HG03354 (cell line): ENCODE measurements at regions not wholly inside any gene's neighbourhood (a gene's known extent, or its start where the extent isn't known, plus 50 kb on each side); places are given as distances from the start of the nearest gene placed in this dataset.

Source experiments
- ATAC-seq: cut with Tn5 transposase; IDR thresholded peaks from one replicate; pipeline ENCODE4 v1.9.1; 2021; ENCODE audit warnings: mild to moderate bottlenecking; ENCODE audit not compliant: unreplicated experiment, poor library complexity, severe bottlenecking

GRCh38 chr4:119728692-119729593 is 100.3 kb upstream of the PDE5A start:
- ATAC-seq: no peak

DNA sequence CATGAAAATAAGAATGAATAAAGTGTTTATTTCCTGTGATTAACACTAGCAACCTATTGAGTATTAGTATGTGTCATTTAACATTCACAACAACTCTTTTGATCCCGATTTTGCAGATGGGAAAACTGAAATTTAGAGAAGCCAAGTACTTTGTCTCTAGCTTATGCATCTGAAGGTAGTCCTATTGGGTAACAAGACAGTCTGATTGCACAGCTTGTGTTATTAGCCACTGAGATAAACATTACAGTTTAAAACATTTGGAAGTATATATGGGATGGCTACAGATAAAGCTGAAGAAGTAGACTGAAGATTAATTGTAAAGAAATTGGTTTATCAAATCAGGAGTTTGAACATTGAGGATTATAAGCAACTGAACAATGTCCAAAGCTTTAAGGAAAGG is 99.6 kb upstream of the PDE5A start:
- ATAC-seq: no peak

GRCh38 chr4:119726505-119726904 is 97.9 kb upstream of the PDE5A start:
- no peak for ATAC-seq

DNA sequence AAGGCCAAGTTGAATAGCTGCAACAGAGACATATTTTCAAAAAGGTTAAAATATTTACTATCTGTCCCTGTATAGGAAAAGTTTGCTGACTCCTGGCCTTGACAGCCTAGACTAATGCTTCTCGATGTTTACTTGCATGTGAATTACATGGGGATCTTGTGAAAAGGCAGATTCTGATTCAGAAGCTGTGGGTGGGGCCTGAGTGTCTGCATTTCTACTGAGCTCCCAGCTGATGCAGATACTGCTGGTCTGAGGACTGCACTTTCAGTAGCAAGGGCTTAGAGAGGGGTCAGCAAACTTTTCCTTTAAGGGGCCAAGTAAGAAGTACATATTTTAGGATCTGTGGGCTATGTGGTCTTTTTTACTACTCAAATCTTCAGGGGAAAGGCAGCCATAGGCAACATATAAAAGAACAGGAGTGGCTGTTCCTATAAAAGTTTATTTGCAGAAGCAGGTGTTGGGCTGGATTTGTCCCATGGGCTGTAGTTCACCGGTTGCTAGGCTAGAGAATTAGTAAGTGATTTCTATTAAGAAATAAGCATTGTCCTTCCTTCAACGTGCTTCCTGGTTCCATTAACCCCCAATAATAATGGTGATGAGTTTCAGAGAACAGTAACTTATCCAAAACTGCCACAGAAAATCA is 97.2 kb upstream of the PDE5A start:
- no peak for ATAC-seq

DNA sequence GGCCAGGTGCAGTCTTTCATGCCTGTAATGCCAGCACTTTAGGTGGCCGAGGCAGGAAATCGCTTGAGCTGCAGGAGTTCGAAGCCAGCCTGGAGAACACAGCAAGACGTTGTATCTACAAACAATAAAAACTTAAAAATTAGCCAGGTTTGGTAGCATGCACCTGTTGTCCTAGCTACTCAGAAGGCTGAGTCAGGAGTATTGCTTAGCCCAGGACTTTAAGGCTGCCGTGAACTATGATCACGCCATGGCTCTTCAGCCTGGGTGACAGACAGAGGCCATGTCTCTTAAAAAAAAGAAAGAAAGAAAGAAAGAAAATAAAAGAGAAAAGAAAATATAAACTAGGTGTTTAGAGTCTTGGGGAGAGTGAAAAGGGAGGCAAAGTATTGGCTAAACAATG is 96.4 kb upstream of the PDE5A start:
- no peak for ATAC-seq

DNA sequence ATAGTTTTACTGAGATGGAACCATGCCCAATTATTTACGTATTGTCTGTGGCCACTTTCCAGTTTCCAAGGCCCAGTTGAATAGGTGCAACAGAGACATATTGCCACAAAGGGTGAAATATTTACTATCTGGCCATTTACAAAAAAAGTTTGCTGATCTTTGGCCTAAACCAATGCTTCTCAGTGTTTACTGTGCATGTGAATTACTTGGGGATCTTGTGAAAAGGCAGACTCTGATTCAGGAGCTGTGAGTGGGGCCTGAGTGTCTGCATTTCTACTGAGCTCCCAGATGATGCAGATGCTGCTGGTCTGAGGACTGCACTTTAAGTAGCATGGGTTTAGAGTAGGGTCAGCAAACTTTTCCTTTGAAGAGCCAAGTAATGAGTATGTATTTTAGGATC is 94.1 kb upstream of the PDE5A start:
- ATAC-seq: no peak

DNA sequence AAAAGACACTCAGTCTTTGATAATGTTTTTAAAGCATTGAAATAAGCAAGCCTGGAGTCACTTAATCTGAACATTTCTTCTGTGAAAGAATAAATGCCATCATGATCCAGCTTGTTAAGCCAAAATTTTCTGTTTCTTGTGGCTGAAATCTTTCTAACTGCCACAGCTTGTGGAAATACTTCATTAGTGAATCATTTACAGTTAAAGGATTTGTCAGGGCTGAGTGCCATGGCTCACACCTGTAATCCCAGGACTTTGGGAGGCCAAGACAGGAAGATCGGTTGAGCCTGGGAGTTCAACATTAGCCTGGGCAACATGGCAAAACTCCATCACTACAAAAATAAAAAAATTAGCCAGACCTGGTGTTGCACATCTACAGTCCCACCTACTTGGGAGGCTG is 93.3 kb upstream of the PDE5A start:
- ATAC-seq: no peak

GRCh38 chr4:119715490-119716445 is 87.2 kb upstream of the PDE5A start:
- no peak for ATAC-seq

DNA sequence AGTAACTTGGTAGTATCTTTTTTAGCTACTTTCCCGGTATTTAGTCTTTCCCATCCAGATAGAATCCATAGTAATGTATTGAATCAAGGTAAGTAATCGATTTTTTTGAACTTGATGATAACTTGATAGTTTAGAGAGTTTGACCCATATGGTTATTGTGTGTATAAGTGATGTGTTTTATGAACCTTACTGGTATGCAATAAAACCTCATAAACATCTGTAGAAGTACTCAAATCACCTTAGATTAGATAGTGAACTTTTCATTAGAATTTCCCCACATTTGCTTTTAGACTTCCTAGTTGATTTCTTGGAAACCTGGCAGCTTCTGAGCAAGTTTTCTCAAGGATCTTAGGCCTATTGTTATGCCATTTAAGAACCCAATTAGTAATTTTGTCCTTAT is 80.8 kb upstream of the PDE5A start:
- no peak for ATAC-seq

DNA sequence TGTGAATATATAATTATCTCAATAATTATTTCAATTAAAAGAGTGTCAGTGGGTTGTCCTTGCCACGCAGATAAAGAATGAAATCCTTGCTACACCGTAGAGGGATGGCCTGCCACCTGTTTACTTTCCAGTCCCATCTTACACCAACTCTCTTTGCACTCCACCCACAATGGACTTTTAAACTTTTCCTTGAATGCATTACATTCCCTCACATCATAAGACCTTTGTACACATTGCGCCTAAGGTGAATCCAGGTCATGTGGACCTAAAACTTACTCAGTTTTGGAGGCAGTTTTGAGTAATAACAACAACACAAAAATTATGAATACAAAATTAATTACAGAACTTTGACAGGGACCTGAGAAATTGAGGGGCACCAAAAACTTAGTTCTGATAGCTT is 78.7 kb upstream of the PDE5A start:
- no peak for ATAC-seq

DNA sequence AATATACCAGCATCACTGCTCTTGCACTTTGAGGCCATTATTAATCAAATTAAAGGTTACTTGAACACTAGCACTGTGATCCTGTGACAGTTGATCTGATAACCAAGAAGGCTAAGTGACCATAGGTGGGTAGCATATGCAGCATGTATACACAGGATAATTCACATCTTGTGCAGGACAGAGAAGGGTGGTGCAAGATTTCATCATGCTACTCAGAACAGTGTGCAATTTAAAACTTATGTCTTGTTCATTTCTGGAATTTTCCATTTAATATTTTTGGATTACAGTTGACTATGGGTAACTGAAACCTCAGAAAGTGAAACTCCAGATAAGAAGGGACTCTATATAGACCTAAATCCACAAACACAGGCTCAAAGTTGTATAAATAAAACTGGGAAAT is 78.2 kb upstream of the PDE5A start:
- no peak for ATAC-seq

- peak; percentile 41 for ATAC-seq
These were observed 69.3 kb upstream of the PDE5A start for GRCh38 chr4:119697887-119698393.

- ATAC-seq: no peak
These were observed 68.4 kb upstream of the PDE5A start for GRCh38 chr4:119696963-119697362.

- ATAC-seq: no peak
These were observed 66.6 kb upstream of the PDE5A start for GRCh38 chr4:119695216-119695615.

DNA sequence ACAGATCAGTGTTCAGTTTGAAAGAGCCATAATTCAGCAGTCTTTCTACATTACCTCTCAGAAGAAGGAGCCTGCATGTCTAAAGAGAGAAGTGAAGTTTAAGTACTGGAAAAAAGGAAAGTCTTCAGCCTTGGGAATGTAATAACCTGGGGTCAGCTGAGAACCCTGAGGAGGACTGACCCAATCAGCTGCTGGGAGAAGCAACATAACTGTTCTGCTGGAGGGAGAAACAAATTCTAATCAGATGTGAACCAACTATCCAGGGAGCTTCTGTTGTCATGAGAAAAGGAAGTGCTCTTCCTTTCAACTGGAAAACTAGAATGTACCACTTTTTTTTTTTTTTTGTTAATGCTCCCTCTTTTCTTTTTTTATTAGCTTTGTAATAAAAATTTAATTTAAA is 64.5 kb upstream of the PDE5A start:
- no peak for ATAC-seq

- ATAC-seq: no peak
These were observed 63.4 kb upstream of the PDE5A start for GRCh38 chr4:119692001-119692400.

DNA sequence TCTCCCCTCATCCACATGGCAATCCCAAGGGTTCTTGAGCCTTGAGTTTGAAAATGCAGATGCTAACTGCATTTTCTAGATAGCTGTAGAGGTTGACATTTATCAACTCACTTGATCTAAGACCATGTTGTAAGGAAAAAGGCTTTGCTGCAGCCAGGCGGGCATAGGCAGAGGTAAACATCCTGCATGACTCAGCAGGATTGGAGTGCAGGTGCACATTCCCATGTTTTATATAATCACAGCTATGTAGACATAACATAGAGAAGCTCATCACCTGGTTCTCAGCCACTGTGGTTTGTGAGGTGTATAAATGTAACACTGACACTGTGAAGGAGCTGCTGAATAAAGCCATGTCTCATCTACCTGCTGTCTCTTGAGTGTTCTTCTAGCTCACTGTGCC is 62.3 kb upstream of the PDE5A start:
- no peak for ATAC-seq

DNA sequence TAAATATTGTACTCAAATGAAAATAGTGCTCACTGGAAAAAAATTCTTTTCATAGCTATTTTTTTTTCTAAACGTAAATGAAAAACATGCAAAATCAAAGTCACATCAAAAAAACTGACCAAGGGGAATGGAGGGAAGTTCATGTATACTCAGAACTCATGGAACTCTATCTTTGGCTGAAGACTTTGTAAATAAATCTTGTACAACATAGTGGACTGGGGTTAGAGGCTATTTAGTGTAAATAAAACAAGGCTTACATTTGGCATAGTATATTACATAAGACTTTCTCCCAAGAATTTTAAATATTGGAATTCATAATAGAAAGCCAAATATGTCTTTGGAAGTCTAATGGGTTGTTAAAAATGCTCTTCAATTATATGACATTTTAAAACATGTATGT is 59.8 kb upstream of the PDE5A start:
- no peak for ATAC-seq

GRCh38 chr4:119684463-119684862 is 55.9 kb upstream of the PDE5A start:
- ATAC-seq: no peak

- ATAC-seq: no peak
These were observed 54.9 kb upstream of the PDE5A start for GRCh38 chr4:119683518-119683917.
